CD4-positive, alpha-beta T cell treated with Interleukin-4 for 1 hour (primary cell): ENCODE measurements at regions not wholly inside any gene's neighbourhood (a gene's known extent, or its start where the extent isn't known, plus 50 kb on each side); places are given as distances from the start of the nearest gene placed in this dataset.
A peak's percentile ranks its signal among the peaks of the same experiment; 100 is the strongest.
"Not testable (repeated sequence)": the region's sequence is repeated elsewhere in the genome, so short reads cannot be mapped to it uniquely, and the experiment has no call there.

Source experiments
- DNase-seq, 2 donors: peaks; one replicate each; pipeline ENCODE4 v3.0.0-alpha.2; 2020 to 2022

GRCh38 chr17:26881195-26881594 lies 412.7 kb upstream of the WSB1 start:
- not testable (repeated sequence) for DNase-seq

- DNase-seq = not testable (repeated sequence)
Observed at GRCh38 chr17:26882097-26882761, 411.7 kb upstream of the WSB1 start.

- DNase-seq = not testable (repeated sequence)
Observed at GRCh38 chr17:26883878-26884740, 409.8 kb upstream of the WSB1 start.

GRCh38 chr17:26884741-26885059 lies 409.2 kb upstream of the WSB1 start:
- not testable (repeated sequence) for DNase-seq

GRCh38 chr17:26885244-26885970 lies 408.5 kb upstream of the WSB1 start:
- peak; percentile 13 to 69 for DNase-seq
